ENCODE measurements at regions not wholly inside any gene's neighbourhood (a gene's known extent, or its start where the extent isn't known, plus 50 kb on each side); places are given as distances from the start of the nearest gene placed in this dataset.

GRCh38 chr2:9735335-9735734 lies 104.5 kb upstream of the YWHAQ start:
- TF ChIP-seq CTCF (IDR thresholded peaks at IDR 0.05 in 2 of 3, conservative IDR thresholded peaks at IDR 0.05 in 1 of 3; ENCODE audit: borderline replicate concordance in 1 of 3, insufficient read depth in 1 of 3, low read depth in 2 of 3, low read length in 2 of 3): no peak
- no peak for TF ChIP-seq POLR2A (IDR thresholded peaks at IDR 0.05; ENCODE audit: borderline replicate concordance, extremely low read depth, insufficient read depth, insufficient read length)
- no peak for TF ChIP-seq REST (IDR thresholded peaks at IDR 0.05; ENCODE audit: low read depth)
- TF ChIP-seq ELF1 (IDR thresholded peaks at IDR 0.05; ENCODE audit: borderline replicate concordance, low read depth): no peak
- TF ChIP-seq POLR2AphosphoS5 (IDR thresholded peaks at IDR 0.05; ENCODE audit: low read depth, low read length): no peak
- no peak for TF ChIP-seq FOSL1 (IDR thresholded peaks at IDR 0.05; ENCODE audit: low read depth)
- TF ChIP-seq CEBPB (IDR thresholded peaks at IDR 0.05; ENCODE audit: low read depth): no peak
- TF ChIP-seq EZH2 (IDR thresholded peaks at IDR 0.05): no peak
- TF ChIP-seq EZH2phosphoT487 (IDR thresholded peaks at IDR 0.05; ENCODE audit: borderline replicate concordance): no peak
- TF ChIP-seq ZBTB33 (IDR thresholded peaks at IDR 0.05; ENCODE audit: extremely low read depth, insufficient replicate concordance, low read length): no peak

Data from HCT116 (cell line).